Stomach (tissue), 4 donors: ENCODE measurements at regions not wholly inside any gene's neighbourhood (a gene's known extent, or its start where the extent isn't known, plus 50 kb on each side); places are given as distances from the start of the nearest gene placed in this dataset.

ENCODE experiments used
- EP300 ChIP-seq: sonication (generic); formaldehyde crosslinking; IDR thresholded peaks from one replicate; pipeline ENCODE4 v1.6.1; 2017; ENCODE audit warnings: antibody characterized with exemption
- POLR2A ChIP-seq, 4 donors: fragments of 450-650 bp; IDR thresholded peaks; one replicate each; pipeline ENCODE4 v1.6.1; 2016; ENCODE audit warnings: antibody characterized with exemption in 4 of 4, control low read depth in 2 of 4, mild to moderate bottlenecking in 1 of 4, moderate library complexity in 1 of 4
- POLR2AphosphoS5 ChIP-seq, 3 donors: sonication (generic); formaldehyde crosslinking; IDR thresholded peaks; one replicate each; pipeline ENCODE4 v1.6.1; 2016; ENCODE audit warnings: antibody characterized with exemption in 3 of 3
- TF ChIP-seq, protein P1 (sequence below), 7 experiments: fragments of 450-650 bp in 4 of 7; fragments of 200-600 bp in 3 of 7; sonication (generic) in 3 of 7; IDR thresholded peaks; one replicate each; pipeline ENCODE4 v1.5.1; 2016 to 2019; ENCODE audit warnings: antibody characterized with exemption in 7 of 7, control low read depth in 2 of 7, mild to moderate bottlenecking in 1 of 7

DNA sequence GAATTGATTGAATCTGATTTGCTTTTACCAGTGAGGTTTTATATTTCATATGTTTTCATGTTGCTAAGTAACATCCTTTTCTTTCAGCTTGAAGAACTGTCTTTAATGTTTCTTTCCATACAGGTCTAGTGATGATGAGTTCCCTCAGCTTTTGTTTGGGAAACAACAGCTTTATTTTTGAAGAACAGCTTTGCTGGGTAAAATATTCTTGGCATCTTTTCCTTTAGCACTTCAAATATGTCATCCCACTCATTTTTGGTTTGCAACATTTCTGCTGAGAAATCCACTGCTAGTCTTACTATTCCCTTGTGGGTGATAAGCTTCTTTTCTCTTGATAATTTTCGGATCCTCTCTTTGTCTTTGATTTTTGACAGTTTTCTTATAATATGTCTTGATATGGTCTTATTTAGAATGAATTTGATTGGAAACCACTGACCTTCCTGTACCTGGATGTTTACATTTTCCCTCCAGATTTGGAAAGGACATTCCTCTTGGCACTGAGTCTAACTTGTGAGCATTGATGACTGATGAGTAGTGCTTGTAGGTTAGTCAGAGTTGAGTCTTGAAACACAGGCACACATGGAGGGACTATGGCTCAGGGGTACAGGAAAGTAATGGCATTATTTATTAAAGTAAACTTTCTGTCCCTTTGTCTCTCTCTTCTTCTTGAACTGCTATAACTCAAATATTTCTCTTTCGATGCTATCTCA is 220.3 kb downstream of the SPATA31D1 start:
- TF ChIP-seq, protein P1, sequence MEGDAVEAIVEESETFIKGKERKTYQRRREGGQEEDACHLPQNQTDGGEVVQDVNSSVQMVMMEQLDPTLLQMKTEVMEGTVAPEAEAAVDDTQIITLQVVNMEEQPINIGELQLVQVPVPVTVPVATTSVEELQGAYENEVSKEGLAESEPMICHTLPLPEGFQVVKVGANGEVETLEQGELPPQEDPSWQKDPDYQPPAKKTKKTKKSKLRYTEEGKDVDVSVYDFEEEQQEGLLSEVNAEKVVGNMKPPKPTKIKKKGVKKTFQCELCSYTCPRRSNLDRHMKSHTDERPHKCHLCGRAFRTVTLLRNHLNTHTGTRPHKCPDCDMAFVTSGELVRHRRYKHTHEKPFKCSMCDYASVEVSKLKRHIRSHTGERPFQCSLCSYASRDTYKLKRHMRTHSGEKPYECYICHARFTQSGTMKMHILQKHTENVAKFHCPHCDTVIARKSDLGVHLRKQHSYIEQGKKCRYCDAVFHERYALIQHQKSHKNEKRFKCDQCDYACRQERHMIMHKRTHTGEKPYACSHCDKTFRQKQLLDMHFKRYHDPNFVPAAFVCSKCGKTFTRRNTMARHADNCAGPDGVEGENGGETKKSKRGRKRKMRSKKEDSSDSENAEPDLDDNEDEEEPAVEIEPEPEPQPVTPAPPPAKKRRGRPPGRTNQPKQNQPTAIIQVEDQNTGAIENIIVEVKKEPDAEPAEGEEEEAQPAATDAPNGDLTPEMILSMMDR (IDR thresholded peaks at IDR 0.05), result no peak
- no peak for TF ChIP-seq POLR2A (IDR thresholded peaks at IDR 0.05)
- no peak for TF ChIP-seq POLR2AphosphoS5 (IDR thresholded peaks at IDR 0.05)
- no peak for TF ChIP-seq EP300
